ENCODE measurements at regions not wholly inside any gene's neighbourhood (a gene's known extent, or its start where the extent isn't known, plus 50 kb on each side); places are given as distances from the start of the nearest gene placed in this dataset.

GRCh38 chr4:66328803-66329574, 658.7 kb upstream of the EPHA5 start:
- no peak for TF ChIP-seq CTCF (IDR thresholded peaks at IDR 0.05; ENCODE audit: borderline replicate concordance, insufficient read depth, low read depth, low read length)
- no peak overlapping the region for H3K4me3 ChIP-seq (ENCODE audit: low read depth, low read length)

- no peak overlapping the region for H3K4me3 ChIP-seq (ENCODE audit: low read depth, low read length)
- TF ChIP-seq CTCF (IDR thresholded peaks at IDR 0.05; ENCODE audit: borderline replicate concordance, insufficient read depth, low read depth, low read length) = no peak
Measured at GRCh38 chr4:66307641-66308438, 637.6 kb upstream of the EPHA5 start.

- no peak for TF ChIP-seq CTCF (IDR thresholded peaks at IDR 0.05; ENCODE audit: borderline replicate concordance, insufficient read depth, low read depth, low read length)
Measured at GRCh38 chr4:66300336-66300934, 630.1 kb upstream of the EPHA5 start.

GRCh38 chr4:66298569-66298968, 628.3 kb upstream of the EPHA5 start:
- TF ChIP-seq CTCF (IDR thresholded peaks at IDR 0.05; ENCODE audit: borderline replicate concordance, insufficient read depth, low read depth, low read length) = no peak
- no peak overlapping the region for H3K4me3 ChIP-seq (ENCODE audit: low read depth, low read length)

More at GRCh38 chr4:66300336-66300934, 630.1 kb upstream of the EPHA5 start:
- no peak overlapping the region for H3K4me3 ChIP-seq (ENCODE audit: low read depth, low read length)

GRCh38 chr4:66297703-66298102, 627.4 kb upstream of the EPHA5 start:
- no peak for TF ChIP-seq CTCF (IDR thresholded peaks at IDR 0.05; ENCODE audit: borderline replicate concordance, insufficient read depth, low read depth, low read length)
- H3K4me3 ChIP-seq (ENCODE audit: low read depth, low read length) = no peak overlapping the region

GRCh38 chr4:66294638-66295037, 624.3 kb upstream of the EPHA5 start:
- no peak for TF ChIP-seq CTCF (IDR thresholded peaks at IDR 0.05; ENCODE audit: borderline replicate concordance, insufficient read depth, low read depth, low read length)
- no peak overlapping the region for H3K4me3 ChIP-seq (ENCODE audit: low read depth, low read length)
